ENCODE measurements at regions not wholly inside any gene's neighbourhood (a gene's known extent, or its start where the extent isn't known, plus 50 kb on each side); places are given as distances from the start of the nearest gene placed in this dataset.
"Not testable (repeated sequence)": the region's sequence is repeated elsewhere in the genome, so short reads cannot be mapped to it uniquely, and the experiment has no call there.

DNA sequence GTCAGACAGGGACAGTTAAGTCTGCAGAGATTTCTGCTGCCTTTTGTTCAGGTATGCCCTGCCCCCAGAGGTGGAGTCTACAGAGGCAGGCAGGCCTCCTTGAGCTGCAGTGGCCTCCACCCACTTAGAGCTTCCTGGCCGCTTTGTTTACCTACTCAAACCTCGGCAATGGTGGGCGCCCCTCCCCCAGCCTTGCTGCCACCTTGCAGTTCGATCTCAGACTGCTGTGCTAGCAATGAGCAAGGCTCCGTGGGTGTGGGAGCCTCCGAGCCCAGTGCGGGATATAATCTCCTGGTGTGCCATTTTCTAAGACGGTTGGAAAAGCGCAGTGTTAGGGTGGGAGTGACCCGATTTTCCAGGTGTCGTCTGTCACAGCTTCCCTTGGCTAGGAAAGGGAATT, 465.7 kb upstream of the LRRC7 start:
- not testable (repeated sequence) for DNase-seq

DNA sequence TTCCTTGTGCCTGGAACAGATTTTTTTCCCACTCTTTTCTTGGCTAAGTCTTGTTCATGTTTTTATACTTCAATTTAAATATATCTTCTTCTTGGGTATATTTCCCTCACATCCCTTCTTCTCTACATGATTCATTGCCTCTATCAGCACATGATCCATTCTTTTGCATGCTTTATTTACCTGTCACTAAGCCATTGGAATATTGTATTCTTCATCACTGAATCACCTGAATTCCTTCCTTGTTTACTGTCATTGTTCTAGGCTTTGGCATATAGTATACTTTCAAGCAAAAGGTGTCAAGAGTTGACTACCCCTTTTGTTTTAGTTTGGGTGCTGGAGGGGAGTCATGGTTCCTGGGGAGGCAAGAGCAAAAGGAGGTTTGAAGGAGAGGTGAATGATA, 464.5 kb upstream of the LRRC7 start:
- DNase-seq: no peak

DNA sequence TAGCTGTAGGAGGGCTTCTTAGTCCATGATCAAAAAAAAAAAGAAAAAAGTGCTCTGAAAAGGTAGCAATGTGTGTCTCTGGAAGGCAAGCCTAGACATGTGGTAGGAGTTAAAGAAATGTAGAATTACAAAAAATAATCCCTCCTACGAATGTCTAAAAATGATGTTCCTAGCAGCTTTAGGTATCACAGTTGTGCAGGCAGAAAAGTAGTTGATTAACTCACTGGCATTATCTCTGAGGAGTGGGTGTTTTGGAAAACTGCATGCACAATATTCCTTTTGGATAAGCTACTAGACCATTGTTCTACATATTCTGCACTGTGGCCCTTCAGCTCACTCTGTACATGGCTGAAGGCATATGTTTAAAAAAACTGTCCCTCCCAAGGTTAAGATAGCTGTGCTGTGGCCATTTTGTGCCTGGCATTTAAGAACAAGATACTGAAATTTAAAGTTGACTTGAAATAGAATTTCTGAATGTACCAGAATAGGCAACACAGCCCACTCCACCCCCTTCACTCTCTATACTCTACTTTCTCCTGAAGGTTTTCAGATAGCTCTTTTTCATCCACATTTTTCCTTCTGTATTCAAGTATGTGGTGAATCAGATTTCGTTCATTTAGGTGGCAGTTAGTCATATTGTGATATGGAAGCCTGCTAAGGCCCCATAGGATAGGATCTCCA, 463.9 kb upstream of the LRRC7 start:
- no peak for DNase-seq

DNA sequence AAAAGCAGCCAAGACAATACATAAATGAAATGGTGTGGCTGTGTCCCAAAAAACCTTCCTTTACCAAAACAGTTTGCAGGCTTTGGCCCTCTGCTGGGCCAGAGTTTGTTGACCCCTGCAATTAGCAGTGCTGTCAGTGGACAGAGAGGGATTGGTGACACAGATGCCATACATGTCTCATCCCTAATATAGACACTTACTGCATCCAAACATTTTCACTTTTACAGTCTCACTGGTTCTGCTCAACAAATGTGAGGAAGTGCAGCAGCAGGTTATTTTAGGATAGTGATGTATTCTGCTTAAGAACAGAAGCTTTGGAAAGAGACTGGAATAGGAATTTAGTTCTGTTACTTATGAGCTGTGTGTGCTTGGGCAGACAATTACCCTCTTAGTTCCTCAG, 462.8 kb upstream of the LRRC7 start:
- no peak for DNase-seq

DNA sequence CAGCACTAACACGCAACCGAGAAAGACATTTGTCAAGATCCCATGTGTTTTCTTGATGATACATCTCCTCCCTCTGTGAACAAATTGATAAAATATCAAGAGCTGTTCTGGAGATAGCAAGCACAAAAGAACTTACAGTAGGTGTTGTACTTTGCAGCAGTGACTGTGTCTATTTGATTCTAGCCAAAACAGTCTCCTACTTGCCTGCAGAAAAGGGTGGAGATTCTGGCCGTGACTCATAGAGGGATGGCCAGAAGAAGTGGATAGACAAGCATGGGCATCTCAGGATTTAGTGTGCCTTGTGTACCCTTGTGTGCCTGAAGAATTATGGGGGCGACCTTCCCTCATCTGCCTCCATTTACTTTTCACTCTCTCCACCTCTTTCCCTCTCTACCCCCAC, 458.4 kb upstream of the LRRC7 start:
- no peak for DNase-seq

DNA sequence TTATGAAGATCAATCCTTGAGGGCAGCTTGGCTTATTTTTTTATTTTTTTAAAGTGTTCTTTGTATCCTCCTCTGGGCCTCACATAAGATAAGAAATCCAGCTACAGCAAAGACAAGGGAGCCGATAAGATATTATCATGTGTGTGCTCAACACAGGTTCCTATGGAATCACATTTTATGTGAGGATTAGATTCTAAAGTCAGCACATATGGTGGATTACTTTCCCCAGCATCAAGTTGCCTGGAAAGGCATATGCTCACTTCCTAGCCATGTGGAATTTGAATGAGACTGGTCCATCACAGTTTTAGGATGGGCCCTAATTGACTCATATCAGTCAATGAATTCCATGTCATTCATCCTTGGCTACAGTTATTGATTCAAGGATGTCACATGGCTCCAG, 456.9 kb upstream of the LRRC7 start:
- DNase-seq: no peak

DNA sequence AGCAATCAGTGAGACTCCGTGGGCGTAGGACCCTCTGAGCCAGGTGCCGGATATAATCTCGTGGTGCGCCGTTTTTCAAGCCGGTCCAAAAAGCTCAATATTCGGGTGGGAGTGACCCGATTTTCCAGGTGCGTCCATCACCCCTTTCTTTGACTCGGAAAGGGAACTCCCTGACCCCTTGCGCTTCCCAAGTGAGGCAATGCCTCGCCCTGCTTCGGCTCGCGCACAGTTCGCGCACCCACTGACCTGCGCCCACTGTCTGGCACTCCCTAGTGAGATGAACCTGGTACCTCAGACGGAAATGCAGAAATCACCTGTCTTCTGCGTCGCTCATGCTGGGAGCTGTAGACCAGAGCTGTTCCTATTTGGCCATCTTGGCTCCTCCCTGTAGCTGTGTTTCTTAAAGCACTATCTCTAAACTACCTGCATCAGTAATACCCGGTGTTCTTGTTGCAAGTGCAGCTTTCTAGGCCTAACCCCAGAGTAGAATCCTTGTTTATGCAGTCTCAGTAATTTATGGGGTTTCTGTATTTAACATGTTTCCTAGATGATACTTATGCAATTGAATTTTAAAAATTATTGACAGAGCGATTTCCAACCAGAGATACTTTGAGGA, 447.5 kb upstream of the LRRC7 start:
- not testable (repeated sequence) for DNase-seq

DNA sequence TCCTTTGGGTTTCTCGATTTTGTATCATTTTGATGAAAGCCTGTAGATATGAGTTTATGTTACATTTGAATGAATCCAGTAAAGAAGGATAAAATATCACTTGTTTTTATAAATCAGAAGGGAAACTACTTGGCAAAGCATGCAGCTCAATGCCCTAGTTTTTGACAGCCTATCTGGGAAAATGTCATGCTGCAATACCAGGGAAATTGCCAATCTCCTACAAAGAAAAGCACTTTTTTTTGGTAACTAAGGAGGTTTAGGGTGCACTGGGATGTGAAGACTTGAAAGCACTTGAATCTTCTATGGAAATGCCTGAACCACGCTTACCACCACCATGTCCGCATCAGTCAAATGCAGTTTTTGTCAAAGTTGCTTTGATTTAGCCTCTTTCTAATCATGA, 446.9 kb upstream of the LRRC7 start:
- no peak for DNase-seq

DNA sequence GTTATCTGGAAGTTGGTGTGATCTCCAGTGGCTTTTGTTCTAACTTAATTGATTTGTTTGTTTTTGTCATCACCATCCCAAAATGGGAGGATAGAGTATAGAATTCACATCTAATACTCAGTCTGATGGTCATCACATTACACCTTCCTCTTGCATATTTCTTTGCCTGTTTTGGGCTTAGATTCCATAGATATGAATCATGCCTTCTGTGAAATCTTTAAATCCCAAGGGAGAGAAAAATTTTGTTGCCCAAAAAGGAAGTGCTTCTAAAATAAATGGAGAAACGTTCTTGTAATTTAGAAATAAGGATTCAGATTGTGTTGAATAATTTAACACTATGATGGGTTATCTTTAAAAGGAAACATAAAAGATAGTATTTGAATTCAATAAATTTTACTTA, 446.0 kb upstream of the LRRC7 start:
- DNase-seq: no peak

DNA sequence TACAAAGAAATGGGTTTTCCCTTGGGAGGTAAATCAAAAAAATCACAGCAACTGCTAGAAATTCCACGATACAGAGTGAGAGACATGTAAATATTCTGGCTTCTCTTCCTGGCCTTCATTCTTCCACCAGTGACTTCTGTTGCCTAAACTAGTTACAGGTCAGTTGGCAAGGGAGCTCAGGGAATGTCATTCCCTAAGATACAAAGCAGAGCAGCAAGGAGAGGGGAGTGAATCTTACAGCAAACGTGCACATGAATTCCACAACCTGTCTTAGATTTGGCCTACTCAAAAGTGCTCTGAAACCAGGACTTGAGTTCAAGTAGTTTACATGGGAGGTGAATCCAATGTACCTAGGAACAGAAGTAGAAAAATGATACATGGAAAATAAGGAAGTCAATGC, 445.3 kb upstream of the LRRC7 start:
- DNase-seq: no peak

DNA sequence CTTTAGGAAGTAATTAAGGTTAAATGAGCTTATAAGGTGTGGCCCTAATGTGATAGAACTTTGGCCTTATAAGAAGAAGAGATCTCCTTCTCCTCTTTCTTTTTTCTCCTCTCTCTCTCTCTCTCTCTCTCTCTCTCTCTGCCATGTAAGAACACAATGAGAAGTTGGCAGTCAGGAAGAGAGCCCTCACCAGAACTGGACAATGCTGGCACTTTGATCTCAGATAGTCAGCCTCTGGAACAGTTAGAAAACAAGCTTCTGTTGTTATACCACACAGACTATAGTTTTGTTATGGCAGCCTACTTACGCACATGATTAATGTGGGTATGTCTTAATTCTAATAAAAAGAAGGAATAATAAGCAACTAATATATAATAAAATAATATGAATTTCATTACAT, 444.2 kb upstream of the LRRC7 start:
- DNase-seq: no peak

DNA sequence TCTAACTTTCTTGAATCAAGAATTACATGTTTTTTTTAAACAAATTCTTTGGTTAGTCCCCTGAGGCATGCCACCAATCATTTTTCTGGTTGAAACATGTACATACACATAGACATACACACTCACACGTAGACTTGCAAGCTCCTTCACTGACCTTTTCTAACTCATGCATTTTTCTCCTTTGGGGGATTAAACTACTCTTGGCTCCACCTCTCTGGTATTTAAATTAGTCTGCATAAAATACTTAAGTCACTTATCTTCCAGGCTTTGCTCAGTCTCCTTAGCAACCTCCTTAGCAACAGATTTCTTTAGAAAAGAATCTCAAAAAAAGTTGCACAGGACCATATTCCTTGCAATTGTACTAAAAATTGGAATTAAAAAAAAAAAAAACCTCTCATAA, 440.9 kb upstream of the LRRC7 start:
- DNase-seq: no peak

DNA sequence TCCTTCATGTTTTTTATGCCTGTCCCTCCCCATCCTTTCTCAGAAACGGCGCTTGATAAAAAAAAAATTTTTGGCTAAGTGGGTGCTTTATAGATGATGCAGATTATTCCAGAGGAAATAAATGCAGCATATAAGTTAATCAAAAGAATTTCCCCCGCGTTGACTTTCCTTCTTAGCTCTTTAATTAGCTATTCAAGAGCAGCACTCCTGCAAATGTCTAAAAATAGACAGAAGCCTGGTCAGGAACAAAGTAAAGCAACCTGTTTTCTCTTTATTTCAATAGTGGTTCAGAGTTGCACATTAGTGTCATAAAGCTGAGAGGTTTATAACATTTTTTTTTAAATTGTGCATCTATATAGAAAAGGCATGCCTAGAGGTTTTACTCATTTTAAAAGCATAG, 439.5 kb upstream of the LRRC7 start:
- DNase-seq: no peak

DNA sequence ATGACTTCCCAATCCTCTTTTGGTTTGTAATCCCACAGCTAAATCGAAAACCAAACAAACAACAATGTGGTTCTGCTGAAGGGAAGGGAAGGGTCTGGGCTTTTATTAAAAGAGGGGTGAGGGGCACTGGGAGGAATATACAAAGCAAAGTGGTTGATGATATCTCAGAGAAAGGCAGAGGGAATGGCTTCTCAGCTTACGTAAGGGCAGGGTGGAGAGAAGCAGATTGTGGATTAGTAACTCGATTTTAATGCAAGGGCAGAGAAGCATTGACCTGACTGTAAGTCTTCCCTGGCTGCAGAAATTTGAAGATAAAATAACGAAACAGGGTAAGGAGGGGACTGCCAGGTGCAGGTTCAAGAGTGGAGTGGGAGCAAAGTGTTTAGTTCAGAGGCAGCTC, 438.2 kb upstream of the LRRC7 start:
- DNase-seq: no peak

DNA sequence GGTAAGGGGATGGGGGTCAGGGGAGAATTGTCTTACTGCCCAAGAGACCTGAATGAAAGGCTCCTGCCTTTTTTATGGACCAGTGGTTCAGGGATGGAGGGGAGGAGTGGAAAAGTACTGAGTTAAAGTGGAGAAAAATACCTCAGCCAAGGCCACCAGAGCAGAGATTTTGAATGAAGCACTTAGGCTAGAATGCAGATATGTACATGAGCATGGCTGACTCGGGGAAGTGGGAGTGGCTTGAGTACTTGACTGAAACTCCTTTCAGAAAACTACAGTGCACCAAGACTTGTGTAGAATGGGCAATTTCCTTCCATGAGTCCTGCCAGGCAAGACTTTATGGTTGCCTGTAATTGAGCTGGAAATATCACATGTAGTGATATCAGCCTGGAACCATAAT, 429.6 kb upstream of the LRRC7 start:
- no peak for DNase-seq

DNA sequence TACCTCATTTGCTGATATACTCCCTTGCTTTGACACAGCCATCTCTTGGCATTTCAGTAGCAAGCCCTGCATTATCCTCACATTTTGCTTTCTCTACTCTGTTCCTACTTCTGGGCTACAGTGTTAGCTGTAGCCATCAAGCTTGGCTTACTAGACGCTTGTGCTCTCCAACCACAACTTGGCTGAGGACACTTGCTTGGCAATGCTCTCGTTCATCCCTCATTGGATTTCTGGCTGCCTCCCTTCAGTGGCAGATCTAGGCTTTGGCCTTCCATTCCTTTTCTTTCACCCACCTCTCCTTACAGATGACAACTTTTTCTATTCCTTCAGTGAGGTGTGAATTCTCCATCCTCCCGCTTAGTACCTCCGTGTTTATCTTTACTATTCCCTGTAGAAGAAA, 428.7 kb upstream of the LRRC7 start:
- no peak for DNase-seq

DNA sequence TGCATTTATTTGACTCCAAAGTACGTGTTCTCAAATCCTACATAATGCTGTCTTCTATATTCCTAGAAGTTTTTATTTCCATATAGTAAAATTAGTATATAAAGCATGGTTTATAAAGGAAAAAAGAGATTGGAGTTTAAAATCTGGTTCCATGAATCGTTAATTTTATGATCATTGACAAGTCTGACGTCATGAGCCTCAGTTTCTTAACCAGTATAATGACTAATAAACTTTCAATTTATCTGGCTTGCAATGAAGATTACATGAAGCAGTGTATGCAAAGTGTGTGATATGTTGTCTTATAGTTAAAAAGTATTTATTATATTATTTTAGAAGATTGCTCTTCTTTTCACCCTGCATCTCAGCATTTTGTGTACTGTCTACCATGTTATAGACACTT, 421.4 kb upstream of the LRRC7 start:
- no peak for DNase-seq

DNA sequence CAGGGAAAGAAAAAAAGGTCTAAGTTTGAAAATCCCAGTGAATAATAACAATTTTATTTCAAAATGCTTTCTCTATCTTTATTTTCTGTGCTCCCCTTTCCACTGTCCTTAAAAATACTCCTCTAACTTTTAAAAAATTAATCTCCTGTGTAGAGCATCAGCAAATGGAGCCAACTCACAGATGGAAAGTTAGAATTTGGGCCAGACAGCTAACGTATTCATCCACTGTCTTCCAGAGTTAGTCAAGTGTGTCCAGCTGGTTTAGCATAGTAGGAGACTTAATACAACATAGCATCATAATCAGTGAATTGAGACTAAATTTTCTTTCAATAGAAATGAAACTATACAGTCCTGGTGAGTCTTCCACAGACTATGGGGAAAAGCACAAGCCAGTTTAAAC, 419.0 kb upstream of the LRRC7 start:
- DNase-seq: no peak

DNA sequence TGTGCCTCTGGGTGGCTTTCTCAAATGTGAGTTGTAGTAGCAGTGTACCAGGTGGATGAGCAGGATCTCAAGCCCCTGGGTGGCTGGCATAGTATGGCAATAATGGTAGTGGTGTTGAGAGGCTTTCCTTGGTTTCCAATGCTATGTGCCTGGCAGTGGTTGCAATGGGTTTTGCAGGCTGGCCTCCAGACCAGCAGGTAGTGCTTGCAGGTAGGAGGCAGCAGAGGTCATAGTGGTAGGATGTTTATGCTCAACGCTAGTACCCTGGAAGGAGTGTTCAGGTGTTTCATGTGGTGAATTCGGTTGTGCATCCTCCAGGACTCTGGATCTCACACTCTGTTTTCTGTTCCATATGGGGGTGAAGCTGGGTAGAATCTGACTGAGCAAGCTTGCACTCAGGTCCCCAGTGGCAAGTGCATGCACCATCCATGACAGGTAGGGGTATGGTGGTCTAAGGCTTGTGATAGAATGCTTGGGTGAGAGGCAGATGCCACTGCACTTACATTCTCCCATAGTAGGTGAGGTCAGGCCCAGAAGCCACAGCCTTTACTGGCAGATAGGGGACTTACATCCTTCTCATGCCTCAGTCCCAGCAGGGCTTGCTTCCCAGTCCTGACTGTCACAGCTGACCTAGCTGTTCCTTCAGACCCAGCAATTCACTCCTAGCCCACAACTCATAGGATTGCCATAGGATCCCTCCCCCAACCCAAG, 410.5 kb upstream of the LRRC7 start:
- DNase-seq: no peak

DNA sequence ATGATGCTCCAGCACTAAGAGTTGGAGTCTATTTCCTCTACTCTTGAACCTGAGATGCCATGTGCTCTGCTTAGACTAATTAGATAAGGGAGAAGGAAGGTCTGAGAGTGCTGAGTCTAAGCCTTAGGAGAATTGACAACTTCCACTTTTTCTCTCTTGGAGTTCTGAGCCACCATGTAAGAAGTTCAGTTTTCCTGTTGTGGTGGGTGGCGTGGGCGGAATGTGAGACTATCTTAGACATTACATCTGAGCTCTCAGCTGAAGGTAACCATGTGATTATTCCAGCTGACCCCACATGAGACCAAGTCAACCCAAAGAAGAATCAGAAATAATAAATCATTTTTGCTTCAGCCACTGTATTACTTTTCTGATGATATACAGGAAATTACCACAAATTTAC, 404.5 kb upstream of the LRRC7 start:
- no peak for DNase-seq

DNA sequence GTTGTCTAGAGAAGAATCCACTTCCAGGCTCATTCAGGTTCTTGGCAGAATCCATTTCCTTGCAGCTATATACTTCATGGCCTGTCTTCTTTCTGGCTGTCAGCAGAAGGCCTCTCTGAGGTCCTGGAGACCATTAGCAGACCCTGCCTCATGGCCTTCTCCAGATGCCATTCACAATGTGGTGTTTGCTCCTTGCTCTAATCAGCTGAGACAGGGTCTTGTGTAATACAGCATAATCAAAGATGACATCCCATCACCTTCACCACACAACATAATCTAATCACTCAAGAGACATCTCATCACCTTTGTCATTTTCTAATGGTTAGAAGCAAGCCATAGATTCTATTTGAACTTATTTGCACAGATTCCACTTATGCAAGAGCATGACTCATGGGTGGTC, 403.9 kb upstream of the LRRC7 start:
- no peak for DNase-seq

DNA sequence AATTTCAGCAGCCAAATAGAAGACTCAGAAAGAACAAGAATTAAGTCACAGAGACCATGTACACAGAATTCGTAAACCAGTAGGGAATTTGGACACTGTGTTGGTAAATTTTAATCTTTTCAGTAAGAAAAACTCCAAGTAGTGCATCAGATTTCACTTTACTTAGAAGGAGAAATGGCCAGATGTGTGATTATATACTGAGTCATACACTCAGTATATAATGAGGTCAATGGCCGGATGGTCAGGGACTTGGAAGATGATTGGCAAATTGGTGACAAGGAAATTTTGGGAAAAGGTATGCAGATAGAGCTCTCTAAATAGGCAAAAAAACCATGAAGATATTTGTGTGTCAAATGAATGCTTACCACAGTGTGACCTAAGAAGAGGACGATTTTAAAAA, 399.8 kb upstream of the LRRC7 start:
- DNase-seq: no peak

DNA sequence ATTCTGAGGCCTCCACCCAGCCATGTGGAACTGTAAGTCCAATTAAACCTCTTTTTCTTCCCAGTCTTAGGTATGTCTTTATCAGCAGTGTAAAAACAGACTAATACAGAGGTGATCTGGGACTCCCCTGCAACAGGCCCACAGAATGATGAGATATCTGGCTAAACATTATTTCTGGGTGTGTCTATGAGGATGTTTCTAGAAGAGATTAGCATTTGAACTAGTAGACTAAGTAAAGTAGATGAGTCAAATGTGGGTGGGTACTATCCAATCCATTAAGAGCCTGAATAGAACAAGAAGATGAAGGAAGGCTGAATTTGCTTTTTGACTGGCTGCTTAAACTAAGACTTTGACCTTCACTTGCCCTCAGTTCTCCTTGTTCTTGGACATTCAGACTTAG, 396.5 kb upstream of the LRRC7 start:
- DNase-seq: no peak
